ENCODE measurements at regions not wholly inside any gene's neighbourhood (a gene's known extent, or its start where the extent isn't known, plus 50 kb on each side); places are given as distances from the start of the nearest gene placed in this dataset.

- H3K36me3 Mint-ChIP-seq (ENCODE audit: low read depth) = no peaks in the 10 kb centered on the region
- Histone ChIP-seq H3K27ac (ENCODE audit: low read depth, low read length) (no peak overlapping the region), H3K9ac (ENCODE audit: extremely low read depth, low read length, poor library complexity, severe bottlenecking) (no peak overlapping the region), H3K9me3 (ENCODE audit: control insufficient read depth, low read length) (no peaks in the 10 kb centered on the region), H3K4me3 (ENCODE audit: low read length) (no peak overlapping the region), H3K36me3 (ENCODE audit: control insufficient read depth, insufficient read depth, low read length) (no peaks in the 10 kb centered on the region), H3K27me3 (ENCODE audit: control insufficient read depth, insufficient read depth, low read length, poor library complexity, severe bottlenecking) (no peaks in the 10 kb centered on the region), H3K4me1 (ENCODE audit: control insufficient read depth, insufficient read depth, low read length) (peaks cover 1% of the 10 kb centered on the region)
- 83 to 100% methylated on average over 1 of the region's 1 CpG for WGBS, 2 experiments (ENCODE audit: insufficient coverage in 1 of 2, insufficient read length in 1 of 2)
- no peak overlapping the region for H3K4me3 Mint-ChIP-seq
- no peaks in the 10 kb centered on the region for H3K27me3 Mint-ChIP-seq (ENCODE audit: insufficient read depth)
- no peak for TF ChIP-seq CTCF (conservative IDR thresholded peaks at IDR 0.05)
- no peaks in the 10 kb centered on the region for H3K9me3 Mint-ChIP-seq
- peaks cover 8% of the 10 kb centered on the region for H3K4me1 Mint-ChIP-seq
- no peak for DNase-seq
- no peak overlapping the region for H3K27ac Mint-ChIP-seq
These were observed 337.1 kb upstream of the MAN1A1 start for GRCh38 chr6:119686644-119687043.

GRCh38 chr6:119686240-119686639 lies 336.7 kb upstream of the MAN1A1 start:
- peaks cover 5% of the 10 kb centered on the region for H3K4me1 ChIP-seq (ENCODE audit: control insufficient read depth, insufficient read depth, low read length)
- DNase-seq = no peak
- Mint-ChIP-seq H3K4me1 (peaks cover 8% of the 10 kb centered on the region), H3K9me3 (no peaks in the 10 kb centered on the region), H3K27me3 (ENCODE audit: insufficient read depth) (no peaks in the 10 kb centered on the region), H3K36me3 (ENCODE audit: low read depth) (no peaks in the 10 kb centered on the region), H3K4me3 (no peak overlapping the region), H3K27ac (no peak overlapping the region)
- H3K36me3 ChIP-seq (ENCODE audit: control insufficient read depth, insufficient read depth, low read length) = no peaks in the 10 kb centered on the region
- no peaks in the 10 kb centered on the region for H3K9me3 ChIP-seq (ENCODE audit: control insufficient read depth, low read length)
- no peak overlapping the region for H3K4me3 ChIP-seq (ENCODE audit: low read length)
- H3K27me3 ChIP-seq (ENCODE audit: control insufficient read depth, insufficient read depth, low read length, poor library complexity, severe bottlenecking) = no peaks in the 10 kb centered on the region
- TF ChIP-seq CTCF (conservative IDR thresholded peaks at IDR 0.05) = no peak
- H3K9ac ChIP-seq (ENCODE audit: extremely low read depth, low read length, poor library complexity, severe bottlenecking) = no peak overlapping the region
- H3K27ac ChIP-seq (ENCODE audit: low read depth, low read length) = no peak overlapping the region

- no peaks in the 10 kb centered on the region for H3K9me3 Mint-ChIP-seq
- DNase-seq = no peak
- Histone ChIP-seq H3K4me1 (ENCODE audit: control insufficient read depth, insufficient read depth, low read length) (peaks cover 5% of the 10 kb centered on the region), H3K36me3 (ENCODE audit: control insufficient read depth, insufficient read depth, low read length) (no peaks in the 10 kb centered on the region), H3K27ac (ENCODE audit: low read depth, low read length) (no peak overlapping the region), H3K27me3 (ENCODE audit: control insufficient read depth, insufficient read depth, low read length, poor library complexity, severe bottlenecking) (no peaks in the 10 kb centered on the region), H3K9ac (ENCODE audit: extremely low read depth, low read length, poor library complexity, severe bottlenecking) (no peak overlapping the region), H3K9me3 (ENCODE audit: control insufficient read depth, low read length) (no peaks in the 10 kb centered on the region), H3K4me3 (ENCODE audit: low read length) (no peak overlapping the region)
- no peaks in the 10 kb centered on the region for H3K36me3 Mint-ChIP-seq (ENCODE audit: low read depth)
- peaks cover 8% of the 10 kb centered on the region for H3K4me1 Mint-ChIP-seq
- WGBS, 2 experiments (ENCODE audit: insufficient coverage in 1 of 2, insufficient read length in 1 of 2) = 93% methylated on average over 2 of the region's 2 CpGs; no CpG with 5 or more reads in 1 of the 2 experiments
- TF ChIP-seq CTCF (conservative IDR thresholded peaks at IDR 0.05) = no peak
- H3K27ac Mint-ChIP-seq = no peak overlapping the region
- no peaks in the 10 kb centered on the region for H3K27me3 Mint-ChIP-seq (ENCODE audit: insufficient read depth)
- no peak overlapping the region for H3K4me3 Mint-ChIP-seq
These were observed 334.1 kb upstream of the MAN1A1 start for GRCh38 chr6:119683671-119684070.
